IMR-90 (cell line): ENCODE measurements at regions not wholly inside any gene's neighbourhood (a gene's known extent, or its start where the extent isn't known, plus 50 kb on each side); places are given as distances from the start of the nearest gene placed in this dataset.

Experiments used
- ATAC-seq: fragments of 200-7000 bp; cut with Tn5 transposase; 2 replicates; pipeline ENCODE4 v1.9.1; 2020; ENCODE audit warnings: low read depth, mild to moderate bottlenecking, moderate library complexity
- BruUV-seq: library from RNA; stranded (reverse); fragments of 400-500 nt; replicated peaks from 2 replicates; lab custom pipeline; 2021; lab: Mats Ljungman, UMichigan
- CTCF ChIA-PET: fragments of 300-600 bp; formaldehyde crosslinking; extraction: SDS; loops from one replicate; lab custom pipeline; 2021; ENCODE audit warnings: antibody characterized with exemption; lab: Yijun Ruan, JAX
- POLR2A ChIA-PET: fragments of 300-600 bp; sonication (Branson Sonifier 250); formaldehyde crosslinking; loops from one replicate; lab custom pipeline; 2022; ENCODE audit warnings: antibody characterized with exemption; ENCODE audit not compliant: unreplicated experiment; lab: Charles Lee
- DNase-seq: peaks from one replicate; pipeline ENCODE4 v3.0.0; 2013
- H2AFZ ChIP-seq: replicated peaks from 2 replicates; pipeline ENCODE3; 2013; ENCODE audit warnings: low read length, mild to moderate bottlenecking; ENCODE audit not compliant: poor library complexity
- H2AK5ac ChIP-seq: 2 replicates; pipeline ENCODE4 v1.6.1; 2013; ENCODE audit warnings: low read depth, low read length, inconsistent platforms
- H2AK9ac ChIP-seq: replicated peaks from 2 replicates; pipeline ENCODE3; 2013; ENCODE audit warnings: mild to moderate bottlenecking, low read depth, low read length, moderate library complexity; ENCODE audit not compliant: poor library complexity
- H2BK120ac ChIP-seq: 2 replicates; pipeline ENCODE4 v1.6.1; 2013; ENCODE audit warnings: low read depth, low read length, inconsistent platforms
- H2BK15ac ChIP-seq: 3 replicates; pipeline ENCODE4 v1.6.1; 2013; ENCODE audit warnings: low read depth, low read length, inconsistent platforms
- H2BK20ac ChIP-seq: 2 replicates; pipeline ENCODE4 v1.6.1; 2013; ENCODE audit warnings: low read depth, mild to moderate bottlenecking, inconsistent platforms, low read length, moderate library complexity
- H2BK5ac ChIP-seq: 2 replicates; pipeline ENCODE4 v1.6.1; 2013; ENCODE audit warnings: mild to moderate bottlenecking, low read depth, low read length, inconsistent platforms; ENCODE audit not compliant: poor library complexity, severe bottlenecking
- H3K14ac ChIP-seq: replicated peaks from 2 replicates; pipeline ENCODE4 v1.6.1; 2013; ENCODE audit warnings: low read depth, low read length, inconsistent platforms
- H3K18ac ChIP-seq: 2 replicates; pipeline ENCODE4 v1.6.1; 2013; ENCODE audit warnings: low read depth, low read length, control low read depth
- H3K23ac ChIP-seq: 2 replicates; pipeline ENCODE4 v1.6.1; 2013; ENCODE audit warnings: low read depth, low read length, inconsistent platforms
- H3K27ac ChIP-seq: 2 replicates; pipeline ENCODE4 v1.5.1; 2013; ENCODE audit warnings: mild to moderate bottlenecking, control low read depth, low read length; ENCODE audit not compliant: insufficient read depth
- H3K27me3 ChIP-seq: 2 replicates; pipeline ENCODE4 v1.6.1; 2013; ENCODE audit warnings: low read length; ENCODE audit not compliant: control insufficient read depth, insufficient read depth
- H3K36me3 ChIP-seq: 2 replicates; pipeline ENCODE4 v1.6.1; 2013; ENCODE audit warnings: low read length, mixed read lengths; ENCODE audit not compliant: control insufficient read depth, insufficient read depth
- H3K4ac ChIP-seq: 2 replicates; pipeline ENCODE4 v1.6.1; 2013; ENCODE audit warnings: low read depth, low read length, inconsistent platforms
- H3K4me1 ChIP-seq: 2 replicates; pipeline ENCODE4 v1.6.1; 2013; ENCODE audit warnings: low read length, mixed read lengths; ENCODE audit not compliant: control insufficient read depth, insufficient read depth
- H3K4me2 ChIP-seq: 2 replicates; pipeline ENCODE4 v1.6.1; 2013; ENCODE audit warnings: low read depth, mild to moderate bottlenecking, control low read depth, low read length, moderate library complexity
- H3K4me3 ChIP-seq: 2 replicates; pipeline ENCODE4 v1.5.1; 2013; ENCODE audit warnings: low read depth, mild to moderate bottlenecking, control low read depth, low read length, moderate library complexity; ENCODE audit not compliant: insufficient read depth
- H3K56ac ChIP-seq: 2 replicates; pipeline ENCODE4 v1.6.1; 2013; ENCODE audit warnings: low read length, inconsistent platforms; ENCODE audit not compliant: insufficient read depth; ENCODE audit errors: extremely low read depth
- H3K79me1 ChIP-seq, 2 experiments: 2 replicates each; pipeline ENCODE4 v1.6.1; 2013; ENCODE audit warnings: low read length in 2 of 2, inconsistent platforms in 1 of 2, low read depth in 1 of 2
- H3K9ac ChIP-seq: 2 replicates; pipeline ENCODE4 v1.6.1; 2013; ENCODE audit warnings: low read depth, low read length, control low read depth
- H3K9me1 ChIP-seq: 2 replicates; pipeline ENCODE4 v1.6.1; 2013; ENCODE audit warnings: low read length, inconsistent platforms; ENCODE audit not compliant: insufficient read depth
- H3K9me3 ChIP-seq: 2 replicates; pipeline ENCODE4 v1.6.1; 2013; ENCODE audit warnings: low read length; ENCODE audit not compliant: control insufficient read depth, insufficient read depth
- H4K20me1 ChIP-seq: 2 replicates; pipeline ENCODE4 v1.6.1; 2013; ENCODE audit warnings: low read length, inconsistent platforms; ENCODE audit not compliant: insufficient read depth
- H4K5ac ChIP-seq: 2 replicates; pipeline ENCODE4 v1.6.1; 2013; ENCODE audit warnings: mild to moderate bottlenecking, low read depth, low read length, control low read depth
- H4K8ac ChIP-seq, 2 experiments: 2 replicates each; pipeline ENCODE4 v1.6.1; 2013; ENCODE audit warnings: low read depth in 2 of 2, low read length in 2 of 2, control low read depth in 1 of 2, inconsistent platforms in 1 of 2
- H4K91ac ChIP-seq: 2 replicates; pipeline ENCODE4 v1.6.1; 2013; ENCODE audit warnings: low read depth, low read length, inconsistent platforms; ENCODE audit not compliant: insufficient read depth
- MXI1 ChIP-seq: IDR thresholded peaks from 2 replicates; pipeline ENCODE4 v1.6.1; 2012; ENCODE audit warnings: low read depth, mild to moderate bottlenecking, low read length, moderate library complexity, borderline replicate concordance
- POLR2A ChIP-seq: IDR thresholded peaks from 2 replicates; pipeline ENCODE4 v1.6.1; 2012; ENCODE audit warnings: mild to moderate bottlenecking, low read depth, low read length
- RAD21 ChIP-seq: IDR thresholded peaks from 2 replicates; pipeline ENCODE4 v1.6.1; 2012; ENCODE audit warnings: low read length, improper control_type of control experiment
- WGBS, 2 experiments: methylation state at CpG; one replicate each; pipeline versions ENCODE4 v1.1.5 to v1.1.7; 2013; ENCODE audit warnings: missing lambda C conversion rate in 2 of 2; ENCODE audit not compliant: insufficient read length in 1 of 2; ENCODE audit errors: extremely low coverage in 2 of 2; 5-methylcytosine and 5-hydroxymethylcytosine counted together
- dilution Hi-C: fragments of 300-500 bp; cut with HindIII; formaldehyde crosslinking; loops from one replicate; pipeline ENCODE4 v1.14.3; 2018; ENCODE audit warnings: low sequenced_read_pairs; ENCODE audit not compliant: unreplicated experiment
- in situ Hi-C: fragments of 300-500 bp; cut with MboI; formaldehyde crosslinking; loops from 3 replicates; pipeline ENCODE4 v1.14.3; 2019; ENCODE audit warnings: low sequenced_read_pairs, inconsistent platforms, mixed read lengths
- intact Hi-C: fragments of 100-400 bp; cut with micrococcal nuclease; formaldehyde crosslinking; loops from 2 replicates; pipeline ENCODE4 v1.10.0; 2022
- TF ChIP-seq, protein P1 (sequence below): conservative IDR thresholded peaks from 2 replicates; pipeline ENCODE4 v1.5.1; 2012; ENCODE audit warnings: mild to moderate bottlenecking, low read depth, low read length, improper control_type of control experiment

DNA sequence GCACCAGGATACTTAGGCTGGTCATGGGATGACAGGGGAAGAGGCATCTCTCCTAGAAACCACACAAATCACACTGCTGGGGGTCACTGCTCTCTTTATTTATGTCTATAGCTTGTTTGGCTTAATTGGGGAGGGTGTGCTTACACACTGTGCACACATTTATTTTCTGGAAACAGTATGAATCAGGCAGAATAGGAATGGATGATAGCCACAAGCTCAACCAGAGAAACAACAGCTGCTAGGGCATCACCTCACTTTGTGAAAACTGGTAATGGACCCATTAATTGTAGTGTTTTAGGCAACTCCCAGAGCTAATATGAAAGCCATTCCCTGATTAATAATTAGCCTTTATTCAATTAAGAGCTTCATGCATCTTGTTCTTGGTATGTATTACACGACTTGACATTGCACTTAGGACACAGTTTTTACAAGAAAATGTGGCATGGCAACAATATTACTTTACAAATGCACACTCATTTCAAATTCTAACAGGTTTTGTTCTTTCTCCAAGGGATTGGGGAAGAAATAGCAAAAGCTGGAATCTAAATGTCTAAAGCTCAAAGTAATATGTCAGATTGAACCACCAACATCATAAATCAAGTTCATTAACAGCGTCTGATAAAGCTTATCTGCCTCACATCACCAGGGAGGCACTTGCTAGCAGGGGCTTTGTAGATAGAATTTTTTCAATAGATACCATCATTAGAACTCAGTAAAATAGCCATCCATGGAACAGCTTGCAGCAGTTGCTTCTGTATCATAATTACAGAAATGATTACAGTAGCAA, 361.9 kb upstream of the FSHR start:
- no peak for TF ChIP-seq MXI1
- TF ChIP-seq, protein P1, sequence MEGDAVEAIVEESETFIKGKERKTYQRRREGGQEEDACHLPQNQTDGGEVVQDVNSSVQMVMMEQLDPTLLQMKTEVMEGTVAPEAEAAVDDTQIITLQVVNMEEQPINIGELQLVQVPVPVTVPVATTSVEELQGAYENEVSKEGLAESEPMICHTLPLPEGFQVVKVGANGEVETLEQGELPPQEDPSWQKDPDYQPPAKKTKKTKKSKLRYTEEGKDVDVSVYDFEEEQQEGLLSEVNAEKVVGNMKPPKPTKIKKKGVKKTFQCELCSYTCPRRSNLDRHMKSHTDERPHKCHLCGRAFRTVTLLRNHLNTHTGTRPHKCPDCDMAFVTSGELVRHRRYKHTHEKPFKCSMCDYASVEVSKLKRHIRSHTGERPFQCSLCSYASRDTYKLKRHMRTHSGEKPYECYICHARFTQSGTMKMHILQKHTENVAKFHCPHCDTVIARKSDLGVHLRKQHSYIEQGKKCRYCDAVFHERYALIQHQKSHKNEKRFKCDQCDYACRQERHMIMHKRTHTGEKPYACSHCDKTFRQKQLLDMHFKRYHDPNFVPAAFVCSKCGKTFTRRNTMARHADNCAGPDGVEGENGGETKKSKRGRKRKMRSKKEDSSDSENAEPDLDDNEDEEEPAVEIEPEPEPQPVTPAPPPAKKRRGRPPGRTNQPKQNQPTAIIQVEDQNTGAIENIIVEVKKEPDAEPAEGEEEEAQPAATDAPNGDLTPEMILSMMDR, result no peak
- no peak for TF ChIP-seq RAD21
- no peak for TF ChIP-seq POLR2A
- H2AFZ ChIP-seq, result no peak overlapping the region
- H3K9me1 ChIP-seq, result no peaks in the 10 kb centered on the region
- H2BK120ac ChIP-seq, result no peak overlapping the region
- no peak overlapping the region for H3K4ac ChIP-seq
- H3K36me3 ChIP-seq, result no peaks in the 10 kb centered on the region
- no peak overlapping the region for H2BK5ac ChIP-seq
- no peak overlapping the region for H3K4me2 ChIP-seq
- dilution Hi-C loops, result no loop called here
- ATAC-seq (no peak), DNase-seq (no peak)
- H3K9me3 ChIP-seq, result peaks cover 6% of the 10 kb centered on the region; the same call in 1 of the 2 replicates
- ChIA-PET POLR2A (no interaction called here), CTCF (no interaction called here)
- intact Hi-C loops, result no loop called here
- no peak overlapping the region for H4K91ac ChIP-seq
- no peak overlapping the region for H3K9ac ChIP-seq
- H2AK9ac ChIP-seq, result no peak overlapping the region
- H3K18ac ChIP-seq, result no peak overlapping the region
- no peak overlapping the region for H3K56ac ChIP-seq
- H3K27me3 ChIP-seq, result no peaks in the 10 kb centered on the region
- H4K20me1 ChIP-seq, result no peaks in the 10 kb centered on the region
- no peak overlapping the region for H3K4me3 ChIP-seq
- no peak overlapping the region for H2BK15ac ChIP-seq
- H2BK20ac ChIP-seq, result no peak overlapping the region
- no CpG with 5 or more reads among the region's 2 CpGs for WGBS, 2 experiments
- H3K14ac ChIP-seq, result no peak overlapping the region
- no peak overlapping the region for H3K27ac ChIP-seq
- H3K4me1 ChIP-seq, result no peaks in the 10 kb centered on the region
- no peak overlapping the region for H4K5ac ChIP-seq
- no peak overlapping the region for H2AK5ac ChIP-seq
- H3K79me1 ChIP-seq, result no peaks in the 10 kb centered on the region
- H4K8ac ChIP-seq, result no peak overlapping the region
- in situ Hi-C loops, result no loop called here
- no peak overlapping the region for H3K23ac ChIP-seq
- BruUV-seq, result no TSS peak
